HG03442 (cell line): ENCODE measurements at regions not wholly inside any gene's neighbourhood (a gene's known extent, or its start where the extent isn't known, plus 50 kb on each side); places are given as distances from the start of the nearest gene placed in this dataset.

ENCODE experiments used
- ATAC-seq: cut with Tn5 transposase; IDR thresholded peaks from one replicate; pipeline ENCODE4 v1.9.1; 2021; ENCODE audit warnings: mild to moderate bottlenecking, moderate library complexity; ENCODE audit not compliant: unreplicated experiment

GRCh38 chr3:25032344-25032743 is 395.7 kb upstream of the RARB start:
- no peak for ATAC-seq

- peak; percentile 91 for ATAC-seq
Measured at GRCh38 chr3:25033407-25034029, 394.5 kb upstream of the RARB start.

GRCh38 chr3:25035526-25035925 is 392.5 kb upstream of the RARB start:
- no peak for ATAC-seq

- no peak for ATAC-seq
Measured at GRCh38 chr3:25036633-25037032, 391.4 kb upstream of the RARB start.

- ATAC-seq: no peak
Measured at GRCh38 chr3:25037049-25037547, 391.0 kb upstream of the RARB start.

GRCh38 chr3:25038271-25038670 is 389.8 kb upstream of the RARB start:
- ATAC-seq: no peak

- ATAC-seq: peak; percentile 42
Measured at GRCh38 chr3:25038922-25039321, 389.1 kb upstream of the RARB start.

GRCh38 chr3:25040748-25041147 is 387.3 kb upstream of the RARB start:
- ATAC-seq: no peak

GRCh38 chr3:25041871-25042584 is 386.0 kb upstream of the RARB start:
- no peak for ATAC-seq

- no peak for ATAC-seq
Measured at GRCh38 chr3:25043177-25043576, 384.9 kb upstream of the RARB start.

- no peak for ATAC-seq
Measured at GRCh38 chr3:25043749-25044148, 384.3 kb upstream of the RARB start.

GRCh38 chr3:25044762-25045710 is 383.0 kb upstream of the RARB start:
- no peak for ATAC-seq

- ATAC-seq: no peak
Measured at GRCh38 chr3:25046911-25047771, 380.9 kb upstream of the RARB start.

- ATAC-seq: no peak
Measured at GRCh38 chr3:25049304-25049703, 378.8 kb upstream of the RARB start.

GRCh38 chr3:25053360-25053759 is 374.7 kb upstream of the RARB start:
- ATAC-seq: no peak

GRCh38 chr3:25056036-25056755 is 371.9 kb upstream of the RARB start:
- no peak for ATAC-seq

- ATAC-seq: no peak
Measured at GRCh38 chr3:25056803-25057351, 371.2 kb upstream of the RARB start.

- ATAC-seq: no peak
Measured at GRCh38 chr3:25057379-25057778, 370.7 kb upstream of the RARB start.

GRCh38 chr3:25064681-25065080 is 363.4 kb upstream of the RARB start:
- ATAC-seq: no peak

- no peak for ATAC-seq
Measured at GRCh38 chr3:25069970-25070369, 358.1 kb upstream of the RARB start.
